Bronchial epithelial cell (primary cell): ENCODE measurements at regions not wholly inside any gene's neighbourhood (a gene's known extent, or its start where the extent isn't known, plus 50 kb on each side); places are given as distances from the start of the nearest gene placed in this dataset.
"Not testable (repeated sequence)": the region's sequence is repeated elsewhere in the genome, so short reads cannot be mapped to it uniquely, and the experiment has no call there.

Experiments used
- DNase-seq: peaks from one replicate; pipeline ENCODE4 v3.0.0-alpha.2; 2010; ENCODE audit warnings: low read depth
- FAIRE-seq: peaks from 2 replicates; lab custom pipeline; 2011; peaks lifted over from hg19 to GRCh38; lab: Jason Lieb, UNC
- H3K27me3 ChIP-seq: 2 replicates; pipeline ENCODE4 v1.5.1; 2011; ENCODE audit warnings: low read length; ENCODE audit not compliant: control insufficient read depth, insufficient read depth
- H3K36me3 ChIP-seq: 2 replicates; pipeline ENCODE4 v1.5.1; 2011; ENCODE audit warnings: low read length; ENCODE audit not compliant: control insufficient read depth, insufficient read depth
- H3K4me3 ChIP-seq: 2 replicates; pipeline ENCODE4 v1.5.1; 2011; ENCODE audit warnings: mild to moderate bottlenecking, low read depth, low read length, control low read depth
- CTCF ChIP-seq: IDR thresholded peaks from 2 replicates; pipeline ENCODE4 v1.5.1; 2011; ENCODE audit warnings: mild to moderate bottlenecking, moderate library complexity, low read length, control low read depth, inconsistent platforms; ENCODE audit not compliant: insufficient read depth, severe bottlenecking

GRCh38 chrX:99988532-99988931, 421.5 kb downstream of the PCDH19 start:
- not testable (repeated sequence) for H3K27me3 ChIP-seq, FAIRE-seq, H3K36me3 ChIP-seq, H3K4me3 ChIP-seq, DNase-seq

DNA sequence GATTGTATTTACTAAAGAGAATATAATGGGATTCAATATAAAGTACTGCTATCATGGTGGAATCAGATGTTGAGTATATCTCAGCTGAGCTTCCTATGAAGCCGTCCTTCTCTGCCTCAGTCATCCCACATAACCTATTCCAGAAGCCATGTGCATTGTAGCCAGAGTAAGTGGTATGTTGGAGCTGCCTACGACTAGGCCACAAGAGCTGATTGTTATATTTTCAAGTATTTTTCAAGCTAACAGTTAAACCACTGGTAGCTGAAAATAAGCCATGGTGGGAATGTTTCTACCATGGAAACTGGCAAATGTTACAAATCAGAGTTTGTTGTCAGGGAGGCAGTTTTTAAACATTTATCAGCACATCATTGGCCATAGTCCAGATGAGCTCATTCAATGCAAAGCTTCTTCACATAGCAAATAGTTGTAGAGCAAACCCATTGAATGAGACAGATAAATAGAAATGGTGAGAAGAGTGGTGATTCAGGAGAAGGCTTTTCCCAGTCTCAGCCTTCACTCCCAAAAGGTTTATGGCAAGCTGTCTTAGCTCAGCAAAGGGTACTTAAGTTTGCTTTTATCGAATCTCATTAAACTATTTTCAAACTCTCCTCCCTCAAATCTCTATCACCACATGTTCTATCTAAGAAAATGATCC, 436.4 kb downstream of the PCDH19 start:
- FAIRE-seq (no peak), DNase-seq (no peak)
- Histone ChIP-seq H3K36me3 (no peaks in the 10 kb centered on the region), H3K4me3 (no peak overlapping the region), H3K27me3 (no peaks in the 10 kb centered on the region)
- no peak for TF ChIP-seq CTCF

DNA sequence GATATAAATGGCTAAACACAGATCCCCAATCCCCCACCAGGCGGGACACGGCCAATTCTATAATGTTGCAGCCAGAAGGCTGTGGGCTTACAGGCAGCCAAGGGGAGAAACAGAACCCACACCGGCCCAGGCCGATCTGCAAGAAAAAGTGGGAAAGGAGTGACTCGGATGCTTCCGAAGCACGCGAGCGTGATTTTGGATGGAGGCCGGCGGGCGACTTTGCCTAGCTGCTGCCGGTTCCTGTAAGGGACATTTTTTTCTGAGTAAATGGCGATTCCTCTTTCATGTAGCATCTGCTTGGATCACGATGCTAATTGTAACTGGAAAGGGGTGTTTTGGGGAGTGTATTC, 470.2 kb downstream of the PCDH19 start:
- Histone ChIP-seq H3K27me3 (no peaks in the 10 kb centered on the region), H3K4me3 (no peak overlapping the region), H3K36me3 (no peaks in the 10 kb centered on the region)
- TF ChIP-seq CTCF: no peak
- FAIRE-seq (no peak), DNase-seq (no peak)

DNA sequence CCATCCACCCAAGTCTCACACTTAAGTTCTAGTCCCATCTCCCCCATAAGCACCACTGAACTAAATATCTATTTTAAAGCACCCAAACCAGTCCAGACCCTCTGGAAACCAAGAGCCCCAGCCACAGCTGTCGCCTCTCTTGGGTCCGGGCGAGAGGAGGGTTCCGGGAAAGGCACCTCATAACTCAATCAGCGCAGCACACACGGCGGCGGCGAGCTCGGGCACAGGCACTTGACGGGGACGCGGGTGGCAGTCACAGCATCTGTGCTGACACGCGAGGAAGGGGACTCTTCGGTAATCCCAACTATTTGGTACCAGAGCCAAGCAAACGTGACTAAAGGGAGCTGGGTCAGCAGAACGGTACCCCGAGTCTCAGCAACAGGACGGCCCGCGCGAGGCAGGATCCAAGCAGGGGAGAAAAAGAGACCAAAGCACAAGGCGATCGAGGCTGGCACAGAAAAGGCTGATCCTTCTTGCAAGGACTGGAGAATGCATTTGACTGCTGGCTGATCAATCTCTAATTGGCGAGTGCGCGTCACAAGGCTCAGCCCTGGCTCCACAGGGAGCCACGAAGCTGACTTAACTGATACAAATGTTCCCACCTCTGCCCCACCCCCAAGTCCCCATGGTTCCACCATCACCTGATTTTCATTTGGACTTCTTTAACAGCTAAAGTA, 470.7 kb downstream of the PCDH19 start:
- H3K27me3 ChIP-seq, FAIRE-seq, H3K36me3 ChIP-seq, DNase-seq, H3K4me3 ChIP-seq: not testable (repeated sequence)

DNA sequence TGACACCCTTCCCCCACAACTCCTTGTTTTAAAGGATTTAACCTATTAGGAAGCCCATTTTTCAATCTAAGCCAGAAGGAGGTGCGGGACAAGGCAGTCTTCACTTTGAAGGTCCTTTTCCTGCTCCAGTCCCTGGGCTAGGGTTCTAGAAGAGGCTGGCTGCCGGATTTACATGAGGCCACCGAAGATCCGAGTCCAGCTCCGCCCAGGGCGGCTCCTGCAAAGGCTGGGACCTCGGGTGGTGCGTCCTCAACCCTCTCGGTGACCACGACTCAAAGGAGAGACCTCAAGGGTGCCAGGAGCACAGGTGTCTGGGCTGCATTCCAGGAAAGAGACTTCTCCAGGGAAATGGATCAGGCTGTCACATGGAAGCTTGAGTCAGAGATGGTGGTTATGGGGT, 471.6 kb downstream of the PCDH19 start:
- FAIRE-seq (no peak), DNase-seq (no peak)
- TF ChIP-seq CTCF: no peak
- Histone ChIP-seq H3K4me3 (no peak overlapping the region), H3K27me3 (no peaks in the 10 kb centered on the region), H3K36me3 (no peaks in the 10 kb centered on the region)

DNA sequence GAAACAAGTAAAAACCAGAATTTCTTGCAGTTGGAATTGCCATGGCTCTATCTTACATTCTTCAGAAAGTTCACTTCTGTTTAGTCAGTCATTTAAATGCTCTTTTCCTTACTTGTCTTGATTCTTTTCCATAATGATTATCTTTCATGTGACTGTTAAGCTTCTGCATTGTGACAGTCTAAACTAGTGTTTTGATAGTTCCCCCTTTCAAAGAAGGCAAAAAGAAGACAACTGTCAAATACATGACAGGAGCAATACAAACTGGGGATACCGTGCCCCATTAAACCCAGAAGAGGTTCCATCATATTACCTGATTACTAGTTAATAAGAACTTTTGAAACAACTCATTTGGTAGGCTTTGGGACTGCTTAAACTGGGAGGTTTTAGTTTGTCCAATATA, 476.2 kb downstream of the PCDH19 start:
- FAIRE-seq (no peak), DNase-seq (no peak)
- Histone ChIP-seq H3K36me3 (no peaks in the 10 kb centered on the region), H3K27me3 (no peaks in the 10 kb centered on the region), H3K4me3 (no peak overlapping the region)
- no peak for TF ChIP-seq CTCF

DNA sequence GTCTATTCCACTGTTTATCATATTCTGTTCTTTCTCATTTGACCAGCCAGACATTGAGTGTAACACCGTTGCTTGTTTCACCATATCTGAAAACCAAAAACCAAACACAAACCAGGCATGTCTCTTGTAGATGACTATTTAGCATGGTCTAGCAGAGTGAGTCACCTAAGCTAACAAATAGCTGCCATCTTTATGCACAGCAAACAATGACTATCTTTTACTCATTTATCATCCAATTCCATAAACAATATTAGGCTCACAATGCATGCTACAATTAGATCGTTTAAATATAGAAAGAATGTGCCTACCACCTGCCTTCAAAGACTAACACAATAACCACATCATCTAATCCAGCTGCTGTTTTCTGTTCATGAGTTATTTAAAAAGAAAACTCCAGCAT, 495.4 kb downstream of the PCDH19 start:
- DNase-seq (peak; percentile 28), FAIRE-seq (no peak)
- H3K27me3 ChIP-seq: no peaks in the 10 kb centered on the region
- no peaks in the 10 kb centered on the region for H3K36me3 ChIP-seq
- TF ChIP-seq CTCF: no peak
- no peak overlapping the region for H3K4me3 ChIP-seq
